Lower leg skin (tissue), 3 donors: ENCODE measurements at regions not wholly inside any gene's neighbourhood (a gene's known extent, or its start where the extent isn't known, plus 50 kb on each side); places are given as distances from the start of the nearest gene placed in this dataset.

Experiments
- CTCF ChIP-seq, 3 donors: fragments of 450-650 bp; IDR thresholded peaks; one replicate each; pipeline ENCODE4 v1.5.1; 2016; ENCODE audit warnings: antibody characterized with exemption in 3 of 3, mild to moderate bottlenecking in 3 of 3, moderate library complexity in 2 of 3
- POLR2A ChIP-seq, 2 donors: fragments of 450-650 bp; IDR thresholded peaks; one replicate each; pipeline ENCODE4 v1.6.1; 2016 to 2017; ENCODE audit warnings: antibody characterized with exemption in 2 of 2, mild to moderate bottlenecking in 1 of 2, moderate library complexity in 1 of 2

- no peak for TF ChIP-seq POLR2A (IDR thresholded peaks at IDR 0.05)
- TF ChIP-seq CTCF (IDR thresholded peaks at IDR 0.05) = no peak
Measured at GRCh38 chr15:87142096-87142495, 1062.4 kb downstream of the AGBL1 start.
